GM23248 (cell line): ENCODE measurements at regions not wholly inside any gene's neighbourhood (a gene's known extent, or its start where the extent isn't known, plus 50 kb on each side); places are given as distances from the start of the nearest gene placed in this dataset.

Experiments used
- EZH2 ChIP-seq: fragments of 200-600 bp; sonication (generic); IDR thresholded peaks from 2 replicates; pipeline ENCODE4 v1.6.1; 2018; ENCODE audit warnings: antibody characterized with exemption, mild to moderate bottlenecking; ENCODE audit not compliant: insufficient read depth, poor library complexity, severe bottlenecking
- EZH2phosphoT487 ChIP-seq: fragments of 200-600 bp; sonication (generic); IDR thresholded peaks from 2 replicates; pipeline ENCODE4 v1.6.1; 2018; ENCODE audit warnings: antibody characterized with exemption, moderate library complexity, mild to moderate bottlenecking, low read depth; ENCODE audit not compliant: insufficient read depth

- TF ChIP-seq EZH2phosphoT487 (no peak), EZH2 (no peak)
These were observed 223.6 kb upstream of the NLGN4Y start for GRCh38 chrY:14300775-14301174.
